ENCODE measurements at regions not wholly inside any gene's neighbourhood (a gene's known extent, or its start where the extent isn't known, plus 50 kb on each side); places are given as distances from the start of the nearest gene placed in this dataset.

- TF ChIP-seq CTCF (IDR thresholded peaks at IDR 0.05), result no peak
- no peak for TF ChIP-seq POLR2A (IDR thresholded peaks at IDR 0.05)
Measured at GRCh38 chr13:81597101-81597500, 1256.2 kb upstream of the SPRY2 start.
